IPS-18c (cell line): ENCODE measurements at regions not wholly inside any gene's neighbourhood (a gene's known extent, or its start where the extent isn't known, plus 50 kb on each side); places are given as distances from the start of the nearest gene placed in this dataset.

Experiments used
- H3K4me3 ChIP-seq: 2 replicates; pipeline ENCODE4 v1.7.0; 2013; ENCODE audit warnings: low read depth, mild to moderate bottlenecking, low read length, moderate library complexity; ENCODE audit not compliant: insufficient read depth
- H3K9me3 ChIP-seq: one replicate; pipeline ENCODE4 v1.6.1; 2013; ENCODE audit warnings: mild to moderate bottlenecking, low read length, moderate library complexity; ENCODE audit not compliant: control insufficient read depth, insufficient read depth

DNA sequence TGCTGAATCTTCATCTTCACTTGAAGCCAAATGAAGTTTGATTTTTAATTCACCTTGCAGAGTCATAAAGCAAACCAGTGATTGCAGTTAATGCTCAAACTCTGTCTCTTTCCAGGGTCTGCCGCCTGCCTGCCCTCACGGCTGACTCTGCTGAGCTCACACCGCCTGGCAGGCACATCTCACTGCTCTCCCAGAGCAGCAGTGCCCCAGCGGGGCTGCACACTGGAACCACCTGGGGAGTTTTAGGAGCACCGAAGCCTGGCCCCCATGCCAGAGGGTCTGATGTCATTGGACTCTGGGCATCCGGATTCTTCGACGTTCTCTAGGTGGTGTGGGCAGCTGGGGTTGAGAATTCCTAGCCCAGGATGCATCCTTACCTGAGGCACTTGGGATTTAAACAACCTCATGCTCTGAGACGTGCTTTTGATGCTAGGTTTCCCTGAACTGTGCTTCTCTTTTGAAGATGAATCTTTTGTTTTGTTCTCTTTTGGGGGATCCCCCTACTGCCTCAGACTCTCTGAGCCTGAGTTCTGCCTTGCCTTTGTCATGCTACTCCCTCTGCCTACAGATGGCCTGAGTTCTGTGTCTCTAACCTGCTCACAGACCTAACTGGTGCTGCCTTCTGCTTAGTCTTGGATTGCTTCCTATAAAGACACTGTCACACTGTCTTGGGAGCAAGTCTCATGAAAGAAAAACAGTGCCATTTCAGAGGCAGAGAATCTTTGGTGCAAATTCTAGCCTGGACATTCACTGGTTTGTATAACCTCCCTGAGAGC lies 438.1 kb upstream of the CCL2 start:
- H3K9me3 ChIP-seq = no peaks in the 10 kb centered on the region

DNA sequence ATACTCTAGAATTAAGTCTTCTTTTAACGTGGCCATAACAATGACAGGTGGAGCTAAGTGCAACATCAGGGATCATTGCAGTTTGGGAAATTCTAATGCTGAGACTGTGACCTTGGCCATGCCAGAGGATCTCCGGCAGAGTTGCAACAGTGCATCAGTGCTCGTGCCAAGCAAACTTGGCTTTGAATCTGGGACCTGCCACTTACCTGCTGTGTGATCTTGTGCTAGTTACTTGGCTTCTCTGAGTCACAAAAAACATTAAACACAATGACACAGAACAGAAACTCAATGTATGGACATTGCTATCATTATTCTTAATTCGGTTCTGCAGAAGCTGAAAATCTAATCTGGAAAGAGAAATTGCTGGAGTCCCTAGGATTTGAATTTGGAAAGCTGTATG lies 435.5 kb upstream of the CCL2 start:
- Histone ChIP-seq H3K9me3 (no peaks in the 10 kb centered on the region), H3K4me3 (no peak overlapping the region)

More for the DNA sequence above, 438.1 kb upstream of the CCL2 start:
- no peak overlapping the region for H3K4me3 ChIP-seq

DNA sequence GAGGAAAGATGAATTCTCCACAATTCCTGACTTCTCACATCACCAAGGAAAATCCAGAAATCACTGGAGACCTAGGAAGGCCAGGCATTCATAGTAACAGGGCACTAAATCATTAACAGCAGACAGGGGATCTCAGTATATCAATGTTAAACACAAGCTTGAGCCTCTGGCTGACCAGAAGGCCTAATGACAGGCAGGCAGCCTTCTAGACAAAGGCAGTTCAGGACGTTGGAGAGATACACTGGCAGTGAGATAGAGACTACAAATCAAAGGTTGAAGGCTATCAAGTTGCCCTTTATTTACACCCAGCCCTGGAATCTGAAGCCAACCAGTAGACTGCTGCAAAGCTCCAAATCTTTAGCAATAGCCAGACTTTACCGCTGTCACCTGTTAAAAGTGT lies 422.8 kb upstream of the CCL2 start:
- no peaks in the 10 kb centered on the region for H3K9me3 ChIP-seq
- H3K4me3 ChIP-seq = no peak overlapping the region

DNA sequence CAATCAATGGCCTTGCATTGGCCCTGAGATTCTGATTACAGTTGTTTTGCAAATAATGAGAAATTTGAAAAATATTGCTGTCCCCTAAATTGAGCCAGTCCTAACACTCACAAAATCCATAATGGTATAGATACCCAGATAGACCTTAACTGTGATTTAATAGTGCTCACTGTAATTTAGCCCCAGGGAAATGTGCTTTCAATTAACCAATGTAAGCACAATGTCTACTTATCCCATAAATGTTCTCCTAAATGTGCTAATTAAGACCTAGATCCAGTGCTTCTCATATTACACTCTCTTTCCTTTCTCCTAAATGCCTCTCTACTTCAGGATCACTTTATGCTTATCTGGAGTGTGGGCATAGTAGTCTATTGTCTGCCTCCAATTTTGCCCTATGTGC lies 417.8 kb upstream of the CCL2 start:
- H3K4me3 ChIP-seq = no peak overlapping the region

DNA sequence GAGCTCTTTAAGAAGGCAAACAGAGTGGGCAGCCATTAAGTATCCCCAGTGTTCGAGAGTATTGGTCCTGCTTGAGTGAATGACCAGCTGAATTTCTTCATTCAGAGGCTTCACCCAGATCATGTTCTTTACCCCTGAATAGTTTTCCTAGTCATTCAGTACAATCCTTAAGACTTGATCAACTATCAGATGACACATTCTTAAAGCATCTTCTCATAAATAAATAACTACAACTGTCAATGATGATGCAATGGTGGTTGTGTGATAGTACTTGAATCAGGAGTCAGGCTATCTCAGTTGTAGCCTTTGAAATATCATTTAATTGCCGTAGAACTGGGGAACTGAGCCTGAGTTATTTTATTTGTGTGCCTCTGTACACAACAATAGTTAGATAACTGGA lies 416.8 kb upstream of the CCL2 start:
- H3K4me3 ChIP-seq = no peak overlapping the region
- no peaks in the 10 kb centered on the region for H3K9me3 ChIP-seq

More for the DNA sequence above, 417.8 kb upstream of the CCL2 start:
- H3K9me3 ChIP-seq = no peaks in the 10 kb centered on the region

DNA sequence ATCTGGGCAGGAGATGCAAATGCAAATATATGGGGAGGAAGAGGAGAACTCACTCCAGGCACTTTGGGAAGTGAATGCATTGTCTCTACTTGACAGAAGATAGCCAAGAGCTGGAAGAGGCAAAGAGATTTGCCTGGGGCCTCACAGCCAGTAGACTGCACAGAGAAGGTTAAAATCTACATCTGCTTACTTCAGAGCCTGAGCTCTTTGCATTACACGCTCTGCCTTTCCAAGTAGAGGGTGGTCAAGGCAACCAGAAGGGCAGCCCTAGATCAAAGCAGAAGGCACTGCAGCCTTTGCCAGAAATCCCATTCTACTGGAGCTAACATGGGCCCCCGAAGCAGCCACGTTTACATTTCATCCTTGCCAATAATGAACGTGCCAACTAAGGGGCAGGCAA lies 407.2 kb upstream of the CCL2 start:
- no peak overlapping the region for H3K4me3 ChIP-seq
- no peaks in the 10 kb centered on the region for H3K9me3 ChIP-seq

DNA sequence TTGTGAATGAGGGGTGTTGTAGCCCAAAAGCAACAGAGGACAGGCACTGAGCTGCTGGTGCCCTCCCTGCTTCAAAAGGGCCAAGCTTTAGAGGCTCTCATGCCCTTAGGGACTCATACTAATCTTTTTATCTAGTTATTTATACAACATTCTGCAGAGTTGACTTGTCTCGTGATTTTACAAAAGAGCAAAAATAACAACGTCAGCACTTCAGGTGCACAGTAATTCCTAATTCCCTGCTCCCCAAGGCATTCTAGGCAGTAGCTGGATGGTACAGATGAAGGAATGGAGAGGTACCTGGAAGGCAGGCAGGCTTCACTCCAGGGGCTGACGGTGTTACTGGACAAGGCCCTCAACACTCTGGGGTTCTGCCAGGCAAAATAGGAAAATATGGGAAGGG lies 406.7 kb upstream of the CCL2 start:
- H3K9me3 ChIP-seq = no peaks in the 10 kb centered on the region

DNA sequence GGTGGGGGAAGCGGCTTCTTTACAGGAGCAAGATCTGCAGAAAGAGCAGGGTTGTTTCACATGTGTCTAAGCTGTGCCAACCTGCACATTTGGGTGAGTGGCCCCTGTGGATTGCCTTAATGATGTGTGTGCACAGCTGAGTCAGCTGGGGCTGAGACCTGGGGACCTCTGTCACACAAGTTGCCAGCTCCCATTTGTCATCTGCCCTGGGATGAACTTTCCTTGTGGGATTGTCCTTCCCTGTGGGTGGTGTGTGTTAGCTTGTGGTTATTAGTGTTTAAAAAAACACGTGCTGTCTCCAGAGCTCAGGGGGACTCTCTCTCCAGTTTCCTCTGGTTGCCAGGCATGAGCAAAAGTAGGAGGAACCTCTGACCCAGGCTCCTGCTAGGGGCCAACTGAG lies 400.5 kb upstream of the CCL2 start:
- Histone ChIP-seq H3K9me3 (no peaks in the 10 kb centered on the region), H3K4me3 (no peak overlapping the region)

More for the DNA sequence above, 406.7 kb upstream of the CCL2 start:
- H3K4me3 ChIP-seq = no peak overlapping the region

DNA sequence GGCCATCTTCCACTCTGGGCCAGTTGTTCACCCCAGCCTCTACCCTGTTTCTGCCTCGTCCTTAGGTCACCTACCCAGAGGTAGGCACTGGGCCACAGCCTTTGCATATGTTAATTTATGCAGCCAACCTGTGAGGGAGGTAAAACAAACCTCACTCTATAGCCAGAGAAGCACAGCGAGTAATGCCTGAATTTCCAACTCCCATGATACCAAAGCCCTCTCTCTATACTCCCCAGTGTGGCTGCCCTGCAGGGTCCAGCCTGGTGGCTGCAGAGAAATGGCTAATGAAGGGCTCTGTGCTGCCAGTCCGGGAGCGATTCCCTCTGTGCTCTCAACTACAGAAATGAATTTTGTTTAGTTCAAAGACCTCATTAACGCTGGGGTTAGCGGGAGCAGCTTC lies 397.0 kb upstream of the CCL2 start:
- no peak overlapping the region for H3K4me3 ChIP-seq

DNA sequence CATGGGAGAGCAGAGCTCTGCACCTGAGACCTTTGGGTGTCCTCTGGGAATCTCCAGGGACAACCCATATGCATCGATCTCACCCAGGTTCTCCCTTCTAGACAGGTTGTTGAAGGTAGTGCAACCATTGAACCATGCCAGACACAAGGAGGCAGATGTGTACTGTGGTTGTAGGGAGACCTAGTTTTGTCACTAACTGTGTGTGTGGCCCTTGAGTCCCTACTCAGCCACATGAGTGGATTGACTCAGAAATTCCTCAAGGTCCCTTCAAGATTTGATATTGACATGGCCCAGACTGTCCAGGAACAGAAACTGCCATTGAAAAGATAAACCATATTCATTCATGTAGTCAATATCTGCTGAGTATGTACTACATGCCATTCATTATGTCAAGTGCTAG lies 396.4 kb upstream of the CCL2 start:
- no peaks in the 10 kb centered on the region for H3K9me3 ChIP-seq

More for the DNA sequence above, 397.0 kb upstream of the CCL2 start:
- no peaks in the 10 kb centered on the region for H3K9me3 ChIP-seq

DNA sequence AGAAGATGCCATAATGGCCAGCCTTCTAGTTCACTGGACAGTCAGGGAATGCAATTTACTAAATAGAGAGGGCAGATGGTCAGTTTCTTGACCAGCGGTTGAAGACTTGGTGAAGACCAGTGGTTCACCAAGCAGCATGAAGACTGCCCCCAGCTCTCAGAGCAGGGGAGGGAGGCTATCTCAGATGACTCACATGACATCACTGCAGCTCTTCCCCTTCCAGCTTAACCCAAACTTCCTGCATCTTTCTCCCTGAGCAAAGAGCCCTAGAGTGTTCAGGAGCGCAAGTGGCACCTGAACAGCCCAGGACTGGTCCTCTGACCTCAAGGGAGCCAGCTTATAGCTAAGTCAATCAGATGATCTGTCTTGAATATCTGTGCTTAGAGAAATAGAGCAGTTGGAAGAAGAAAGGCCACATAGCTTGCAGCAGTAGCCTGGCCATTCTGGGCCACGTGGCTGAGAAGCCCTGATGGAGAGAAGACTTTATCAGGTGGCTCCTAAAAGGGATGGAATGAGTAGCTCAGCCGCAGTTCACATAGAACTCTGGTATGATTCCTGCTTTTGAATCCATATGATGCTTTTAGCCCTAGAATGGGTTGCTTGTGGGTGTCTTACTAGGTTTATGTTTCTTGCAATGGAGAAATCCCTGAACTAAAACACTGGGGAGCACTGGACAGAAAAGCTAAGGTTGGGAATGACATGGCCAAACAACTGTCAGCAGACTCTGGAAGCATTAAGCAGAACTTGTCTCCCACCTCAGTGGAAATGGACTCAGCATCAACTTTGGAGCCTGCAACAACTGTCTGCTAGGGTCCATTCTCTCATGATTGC lies 392.1 kb upstream of the CCL2 start:
- no peaks in the 10 kb centered on the region for H3K9me3 ChIP-seq
- H3K4me3 ChIP-seq = no peak overlapping the region

More for the DNA sequence above, 396.4 kb upstream of the CCL2 start:
- no peak overlapping the region for H3K4me3 ChIP-seq

DNA sequence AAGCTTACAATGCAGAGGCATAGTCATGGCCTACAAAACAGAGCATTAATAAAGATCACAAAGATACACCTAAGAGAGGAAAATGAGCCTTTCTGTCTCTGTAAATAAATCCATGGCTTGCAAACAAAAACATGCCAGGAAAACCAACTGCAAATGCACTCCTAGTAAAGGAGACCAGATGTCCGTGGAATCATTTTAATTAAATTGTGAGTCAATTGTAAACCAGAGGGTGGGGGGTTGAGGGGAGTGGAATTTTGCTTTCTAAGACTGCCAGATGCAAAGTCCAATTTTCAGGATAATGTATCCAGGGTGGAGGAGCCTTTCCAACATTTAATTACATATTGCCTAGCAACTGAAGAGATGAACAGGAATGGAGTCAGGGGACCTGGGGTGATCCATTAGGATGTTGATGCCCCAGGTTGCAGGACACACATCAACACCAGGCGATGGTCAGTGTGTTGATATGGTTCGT lies 390.3 kb upstream of the CCL2 start:
- no peaks in the 10 kb centered on the region for H3K9me3 ChIP-seq
- no peak overlapping the region for H3K4me3 ChIP-seq

DNA sequence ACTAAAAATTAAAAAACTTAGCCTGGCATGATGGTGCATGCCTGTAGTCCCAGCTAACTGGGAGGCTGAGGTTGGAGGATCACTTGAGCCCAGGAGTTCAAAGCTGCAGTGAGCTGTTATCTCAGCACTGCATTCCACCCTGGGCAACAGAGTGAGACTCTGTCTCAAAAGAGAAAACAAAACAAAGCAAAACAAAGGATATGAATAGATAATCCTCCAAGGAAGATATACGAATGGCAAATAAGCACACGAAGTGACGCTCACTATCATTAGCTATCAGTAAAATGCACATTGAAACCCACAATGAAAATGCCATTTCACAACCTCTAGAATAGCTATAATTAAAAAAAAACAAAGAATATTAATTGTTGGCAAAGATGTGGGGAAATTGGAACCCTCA lies 386.2 kb upstream of the CCL2 start:
- peaks cover 3% of the 10 kb centered on the region for H3K9me3 ChIP-seq

DNA sequence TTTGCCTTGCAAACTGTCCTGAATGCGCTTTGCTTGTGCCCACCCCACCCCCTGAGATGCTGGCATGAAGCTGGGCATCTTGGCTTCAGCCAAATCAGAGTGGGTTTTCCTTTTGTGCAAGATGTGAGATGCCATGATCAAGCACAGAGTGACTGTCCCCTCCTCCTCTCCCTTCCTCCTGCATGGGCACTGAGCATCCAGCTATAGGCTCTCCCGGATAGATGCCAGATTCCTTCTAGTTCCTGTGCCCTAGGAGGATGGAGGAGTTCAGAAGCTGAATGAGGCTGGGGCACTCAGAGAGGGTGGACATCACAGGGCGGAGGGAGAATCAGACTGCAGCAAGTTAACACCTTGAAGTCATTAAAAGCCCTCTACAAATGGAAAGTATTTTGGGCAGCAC lies 384.1 kb upstream of the CCL2 start:
- no peak overlapping the region for H3K4me3 ChIP-seq

More for the DNA sequence above, 386.2 kb upstream of the CCL2 start:
- no peak overlapping the region for H3K4me3 ChIP-seq

DNA sequence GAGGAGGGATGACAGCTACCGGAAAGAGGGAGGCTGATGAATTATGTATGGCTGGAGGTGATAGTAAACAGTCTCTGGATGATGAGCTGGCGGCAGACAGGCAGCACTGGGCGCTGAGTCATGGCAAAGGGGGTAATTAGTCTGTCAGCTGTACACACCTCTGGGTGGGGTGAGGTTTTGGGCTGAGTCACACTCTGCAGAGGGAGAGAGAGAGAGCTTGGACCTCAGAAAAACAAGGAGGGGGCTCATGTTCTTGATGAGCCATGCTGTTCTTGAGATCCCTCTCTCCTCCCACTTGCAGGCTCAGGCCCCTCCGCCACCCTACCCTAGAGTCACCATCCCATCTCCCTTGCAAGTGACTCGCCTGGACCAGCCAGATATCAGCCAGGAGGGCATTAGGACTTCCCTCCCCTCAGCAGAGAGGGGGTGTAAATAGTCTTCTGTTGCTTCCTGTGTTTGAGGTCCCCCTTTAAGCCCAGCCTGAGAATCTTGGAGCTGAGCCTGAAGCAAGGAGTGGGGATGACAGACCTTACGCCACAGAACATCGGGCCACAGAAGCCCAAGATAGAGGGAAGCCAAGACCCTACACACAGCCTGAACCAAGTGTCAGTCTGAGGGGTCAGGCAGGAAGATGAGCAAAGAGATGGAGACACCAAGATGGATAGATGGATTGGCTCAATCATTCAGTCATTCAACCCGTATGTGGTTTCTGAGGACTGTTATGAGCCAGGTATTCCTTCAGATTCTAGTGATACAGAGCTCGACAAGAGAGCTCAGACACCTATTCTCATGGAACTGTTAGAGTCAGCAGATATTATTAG lies 383.2 kb upstream of the CCL2 start:
- H3K4me3 ChIP-seq = no peak overlapping the region
- peaks cover 4% of the 10 kb centered on the region for H3K9me3 ChIP-seq

More for the DNA sequence above, 384.1 kb upstream of the CCL2 start:
- peaks cover 4% of the 10 kb centered on the region for H3K9me3 ChIP-seq

DNA sequence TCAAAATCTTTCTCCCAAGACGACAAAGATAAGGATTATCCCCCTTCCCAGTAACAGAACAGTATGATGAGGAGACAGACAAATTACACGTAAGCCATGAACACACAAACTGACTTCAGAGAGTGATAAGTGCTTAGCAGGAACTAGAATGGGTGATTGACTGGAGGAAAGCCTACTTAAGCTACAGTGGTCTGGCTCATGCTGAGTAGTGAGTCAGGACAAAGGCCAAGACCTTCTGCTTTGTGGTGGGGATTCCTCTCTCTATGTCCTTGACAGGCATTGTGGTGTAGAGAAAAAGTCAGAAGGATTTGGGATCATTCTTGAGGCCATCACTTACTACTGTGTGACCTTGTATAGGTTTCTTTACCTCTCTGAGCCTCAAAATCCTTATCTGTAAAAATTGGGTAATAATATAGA lies 381.9 kb upstream of the CCL2 start:
- Histone ChIP-seq H3K9me3 (peaks cover 6% of the 10 kb centered on the region), H3K4me3 (no peak overlapping the region)

DNA sequence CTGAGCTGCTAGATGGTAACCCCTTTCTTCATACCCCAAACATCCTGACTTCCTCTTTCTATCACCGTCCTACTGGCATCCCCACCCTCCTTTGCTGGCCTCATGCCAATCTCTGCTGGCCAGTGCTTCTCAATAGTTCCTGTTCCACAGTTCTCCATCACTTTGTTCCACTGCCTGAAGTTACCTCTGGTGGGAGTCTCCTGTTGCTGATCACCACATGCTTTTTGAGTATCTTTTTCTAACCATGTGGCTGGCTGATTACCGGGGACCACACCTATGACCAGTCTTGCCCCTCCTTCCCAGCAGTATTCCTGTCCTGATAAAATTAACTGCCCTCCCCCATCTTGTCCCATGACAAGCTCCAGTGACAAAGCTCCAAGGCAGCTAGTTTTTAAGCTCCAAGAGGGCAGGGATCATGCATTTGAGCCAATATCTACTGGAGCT lies 380.4 kb upstream of the CCL2 start:
- H3K9me3 ChIP-seq = peaks cover 6% of the 10 kb centered on the region
- H3K4me3 ChIP-seq = no peak overlapping the region; the same call in 1 of the 2 replicates
